SK-N-SH (cell line): ENCODE measurements at regions not wholly inside any gene's neighbourhood (a gene's known extent, or its start where the extent isn't known, plus 50 kb on each side); places are given as distances from the start of the nearest gene placed in this dataset.

Experiments used
- CTCF ChIA-PET: fragments of 300-600, 350-600 bp; formaldehyde crosslinking; extraction: SDS; loops from one replicate; lab custom pipeline; 2021; lab: Yijun Ruan, JAX
- POLR2A ChIA-PET: fragments of 350-600 bp; sonication (Branson Sonifier 250); formaldehyde crosslinking; extraction: SDS; loops from one replicate; lab custom pipeline; 2020; ENCODE audit warnings: antibody characterized with exemption, inconsistent platforms; lab: Yijun Ruan, JAX
- DNase-seq: peaks from one replicate; pipeline ENCODE4 v3.0.0; 2012
- H2AFZ ChIP-seq: fragments of 200-600 bp; sonication (generic); 2 replicates; pipeline ENCODE4 v1.8.1; 2016; ENCODE audit warnings: antibody characterized with exemption, mild to moderate bottlenecking, low read depth
- H3F3A ChIP-seq: fragments of 200-600 bp; sonication (generic); replicated peaks from 2 replicates; pipeline ENCODE3; 2016; ENCODE audit warnings: antibody characterized with exemption, mild to moderate bottlenecking; ENCODE audit not compliant: insufficient read depth
- H3K27ac ChIP-seq, 2 experiments: fragments of 200-500 bp in 1 of 2; fragments of 200-600 bp in 1 of 2; sonication (Bioruptor generic) in 1 of 2; sonication (generic), shearing (Covaris generic) in 1 of 2; 2 replicates each; pipeline versions ENCODE4 v1.5.1 to v1.6.1; 2014 to 2016; ENCODE audit warnings: low read depth in 2 of 2, inconsistent platforms in 1 of 2, low read length in 1 of 2, mild to moderate bottlenecking in 1 of 2, mixed read lengths in 1 of 2
- H3K27me3 ChIP-seq: fragments of 200-600 bp; sonication (generic), shearing (Covaris generic); 2 replicates; pipeline ENCODE4 v1.6.1; 2016; ENCODE audit warnings: mixed run types; ENCODE audit not compliant: insufficient read depth
- H3K36me3 ChIP-seq, 2 experiments: fragments of 200-500 bp in 1 of 2; fragments of 200-600 bp in 1 of 2; sonication (Bioruptor generic) in 1 of 2; sonication (generic) in 1 of 2; replicated peaks in 1 of 2; 2 replicates each; pipeline versions ENCODE3 to v1.5.1; 2014 to 2016; ENCODE audit warnings: low read length in 1 of 2, mild to moderate bottlenecking in 1 of 2; ENCODE audit not compliant: insufficient read depth in 2 of 2, control insufficient read depth in 1 of 2
- H3K4me1 ChIP-seq, 2 experiments: fragments of 200-500 bp in 1 of 2; fragments of 200-600 bp in 1 of 2; sonication (Bioruptor generic) in 1 of 2; sonication (generic), shearing (Covaris generic) in 1 of 2; 2 replicates each; pipeline versions ENCODE4 v1.5.1 to v1.6.1; 2014 to 2016; ENCODE audit warnings: low read depth in 1 of 2, low read length in 1 of 2, mixed run types in 1 of 2; ENCODE audit not compliant: insufficient read depth in 2 of 2, control insufficient read depth in 1 of 2
- H3K4me2 ChIP-seq: fragments of 200-600 bp; sonication (generic), shearing (Covaris generic); 2 replicates; pipeline ENCODE4 v1.6.1; 2017; ENCODE audit warnings: mixed run types
- H3K4me3 ChIP-seq, 2 experiments: fragments of 200-500 bp in 1 of 2; fragments of 200-600 bp in 1 of 2; sonication (Bioruptor generic) in 1 of 2; sonication (generic), shearing (Covaris generic) in 1 of 2; 2 replicates each; pipeline versions ENCODE4 v1.5.1 to v1.8.1; 2014 to 2016; ENCODE audit warnings: low read depth in 2 of 2, inconsistent platforms in 1 of 2, low read length in 1 of 2, mild to moderate bottlenecking in 1 of 2, mixed read lengths in 1 of 2, moderate library complexity in 1 of 2
- H3K79me2 ChIP-seq: fragments of 200-600 bp; sonication (generic); 2 replicates; pipeline ENCODE4 v1.8.1; 2017; ENCODE audit warnings: mild to moderate bottlenecking; ENCODE audit not compliant: insufficient read depth
- H3K9ac ChIP-seq: fragments of 200-600 bp; sonication (generic); 2 replicates; pipeline ENCODE4 v1.6.1; 2017; ENCODE audit warnings: mixed run types
- H3K9me2 ChIP-seq: fragments of 200-600 bp; sonication (generic); 2 replicates; pipeline ENCODE4 v1.6.1; 2017; ENCODE audit warnings: mixed run types
- H3K9me3 ChIP-seq: fragments of 200-600 bp; sonication (generic); 2 replicates; pipeline ENCODE4 v1.6.1; 2017; ENCODE audit warnings: mixed run types, mild to moderate bottlenecking, moderate library complexity
- H4K20me1 ChIP-seq: fragments of 200-600 bp; sonication (generic); 2 replicates; pipeline ENCODE4 v1.6.1; 2017; ENCODE audit warnings: mild to moderate bottlenecking, mixed run types; ENCODE audit not compliant: insufficient read depth
- ELF1 ChIP-seq: IDR thresholded peaks from 2 replicates; pipeline ENCODE4 v1.4.0; 2012
- FOXJ3 ChIP-seq: sonication (generic); formaldehyde crosslinking; IDR thresholded peaks from 2 replicates; pipeline ENCODE4 v1.5.1; 2020; ENCODE audit warnings: mild to moderate bottlenecking, missing genetic modification reagents
- IRF3 ChIP-seq: fragments of 150-350 bp; IDR thresholded peaks from 2 replicates; pipeline ENCODE4 v1.6.1; 2016; ENCODE audit warnings: mild to moderate bottlenecking, low read depth, low read length
- MXI1 ChIP-seq: IDR thresholded peaks from 2 replicates; pipeline ENCODE4 v1.6.1; 2012; ENCODE audit warnings: mild to moderate bottlenecking, low read depth, low read length, improper control_type of control experiment
- NFIC ChIP-seq: IDR thresholded peaks from 2 replicates; pipeline ENCODE4 v1.4.0; 2012; ENCODE audit warnings: borderline replicate concordance
- POLR2AphosphoS5 ChIP-seq: IDR thresholded peaks from 2 replicates; pipeline ENCODE4 v1.6.1; 2012; ENCODE audit warnings: low read depth, low read length
- RCOR1 ChIP-seq: fragments of 150-350 bp; IDR thresholded peaks from 2 replicates; pipeline ENCODE4 v1.6.1; 2017; ENCODE audit warnings: antibody characterized with exemption, low read length
- RXRA ChIP-seq: IDR thresholded peaks from 2 replicates; pipeline ENCODE4 v1.4.0; 2012; ENCODE audit warnings: low read depth, mild to moderate bottlenecking, borderline replicate concordance
- SMC3 ChIP-seq: IDR thresholded peaks from 2 replicates; pipeline ENCODE4 v1.6.1; 2012; ENCODE audit warnings: low read depth, low read length, improper control_type of control experiment
- TAF1 ChIP-seq: IDR thresholded peaks from 2 replicates; pipeline ENCODE4 v1.6.1; 2012; ENCODE audit warnings: low read depth, mild to moderate bottlenecking, low read length, moderate library complexity, borderline replicate concordance
- WGBS: methylation state at CpG from one replicate; pipeline ENCODE4 v1.1.6; 2017; ENCODE audit warnings: low lambda C conversion rate; 5-methylcytosine and 5-hydroxymethylcytosine counted together

GRCh38 chr2:219692521-219692920 lies 65.1 kb downstream of the SLC4A3 start:
- Histone ChIP-seq H2AFZ (no peak overlapping the region), H3K36me3 (no peaks in the 10 kb centered on the region), H3K9ac (no peak overlapping the region), H4K20me1 (no peaks in the 10 kb centered on the region), H3K9me3 (no peaks in the 10 kb centered on the region), H3K27ac (no peak overlapping the region), H3K9me2 (no peaks in the 10 kb centered on the region), H3F3A (peaks cover 4% of the 10 kb centered on the region), H3K4me1 (peaks cover 0 to 7% of the 10 kb centered on the region in 2 experiments; a peak in 1 of 4 replicates), H3K4me2 (no peak overlapping the region), H3K4me3 (no peak overlapping the region), H3K27me3 (peaks cover 39% of the 10 kb centered on the region; the same call in 1 of the 2 replicates), H3K79me2 (no peaks in the 10 kb centered on the region)
- 33% methylated on average over 5 of the region's 5 CpGs for WGBS
- TF ChIP-seq RCOR1 (no peak), MXI1 (no peak), NFIC (no peak), ELF1 (no peak), TAF1 (no peak), POLR2AphosphoS5 (no peak), IRF3 (no peak), FOXJ3 (no peak), RXRA (no peak)
- ChIA-PET CTCF (interaction anchor here (1.5 to 2.7 kb wide), 2 partner anchors 50 to 151 kb away, joined by 4 to 8 read pairs; no protein-coding TSS in a partner anchor), POLR2A (no interaction called here)
- DNase-seq, result no peak

GRCh38 chr2:219695145-219695709 lies 67.8 kb downstream of the SLC4A3 start:
- Histone ChIP-seq H3K4me3 (no peak overlapping the region), H3K27ac (no peak overlapping the region), H4K20me1 (no peaks in the 10 kb centered on the region), H3K27me3 (peaks cover 60% of the 10 kb centered on the region; the same call in 1 of the 2 replicates), H3K4me2 (no peak overlapping the region), H2AFZ (no peak overlapping the region), H3K4me1 (no peaks in the 10 kb centered on the region), H3K79me2 (no peaks in the 10 kb centered on the region), H3K36me3 (no peaks in the 10 kb centered on the region), H3K9ac (no peak overlapping the region), H3K9me3 (no peaks in the 10 kb centered on the region), H3K9me2 (no peaks in the 10 kb centered on the region), H3F3A (no peaks in the 10 kb centered on the region)
- DNase-seq, result no peak
- WGBS, result 2% methylated on average over 3 of the region's 3 CpGs
- ChIA-PET CTCF (no interaction called here), POLR2A (no interaction called here)
- TF ChIP-seq SMC3, result no peak
